Neural cell (in vitro differentiated cells): ENCODE measurements at regions not wholly inside any gene's neighbourhood (a gene's known extent, or its start where the extent isn't known, plus 50 kb on each side); places are given as distances from the start of the nearest gene placed in this dataset.

ENCODE experiments used
- H2AFZ ChIP-seq: fragments of 200-600, 300-800 bp; sonication (generic), shearing (Covaris generic); 2 replicates; pipeline ENCODE4 v1.6.0; 2014; ENCODE audit warnings: low read depth, mild to moderate bottlenecking, antibody characterized with exemption, low read length, moderate library complexity
- H3F3A ChIP-seq: fragments of 200-600 bp; shearing (Covaris generic); 2 replicates; pipeline ENCODE4 v1.6.1; 2016; ENCODE audit warnings: mild to moderate bottlenecking, moderate library complexity, mixed read lengths, antibody characterized with exemption, low read length; ENCODE audit not compliant: insufficient read depth, poor library complexity, severe bottlenecking
- H3K27ac ChIP-seq: fragments of 200-600, 300-800 bp; sonication (generic), shearing (Covaris generic); 2 replicates; pipeline ENCODE4 v1.5.1; 2014; ENCODE audit warnings: mild to moderate bottlenecking, low read length, moderate library complexity
- H3K27me3 ChIP-seq: fragments of 300-800, 200-600 bp; sonication (generic), shearing (Covaris generic); 2 replicates; pipeline ENCODE4 v1.6.0; 2014; ENCODE audit warnings: mild to moderate bottlenecking, low read depth, low read length, moderate library complexity; ENCODE audit not compliant: insufficient read depth
- H3K36me3 ChIP-seq: fragments of 300-800, 200-600 bp; sonication (generic), shearing (Covaris generic); 2 replicates; pipeline ENCODE4 v1.5.1; 2014; ENCODE audit warnings: mild to moderate bottlenecking, antibody characterized with exemption, low read length, moderate library complexity; ENCODE audit not compliant: insufficient read depth
- H3K4me2 ChIP-seq: fragments of 300-800, 200-600 bp; sonication (generic), shearing (Covaris generic); 2 replicates; pipeline ENCODE4 v1.6.0; 2014; ENCODE audit warnings: mild to moderate bottlenecking, low read length
- H3K4me3 ChIP-seq: fragments of 300-800, 200-600 bp; sonication (generic), shearing (Covaris generic); 2 replicates; pipeline ENCODE4 v1.5.1; 2014; ENCODE audit warnings: mild to moderate bottlenecking, low read length, moderate library complexity
- H3K79me2 ChIP-seq: fragments of 200-600 bp; shearing (Covaris generic); replicated peaks from 2 replicates; pipeline ENCODE4 v1.6.0; 2014; ENCODE audit warnings: mild to moderate bottlenecking, low read length, moderate library complexity; ENCODE audit not compliant: insufficient read depth
- H3K9ac ChIP-seq: fragments of 300-800, 200-600 bp; sonication (generic), shearing (Covaris generic); 2 replicates; pipeline ENCODE4 v1.6.1; 2016; ENCODE audit warnings: mild to moderate bottlenecking, low read length, mixed read lengths
- H3K9me2 ChIP-seq: fragments of 200-600 bp; shearing (Covaris generic); 2 replicates; pipeline ENCODE4 v1.6.1; 2016; ENCODE audit warnings: mild to moderate bottlenecking, low read length, mixed read lengths; ENCODE audit not compliant: insufficient read depth
- H3K9me3 ChIP-seq: fragments of 200-600, 300-800 bp; sonication (generic), shearing (Covaris generic); 2 replicates; pipeline ENCODE4 v1.6.1; 2016; ENCODE audit warnings: mild to moderate bottlenecking, mixed run types, low read length, moderate library complexity, mixed read lengths
- H4K20me1 ChIP-seq: fragments of 200-600 bp; shearing (Covaris generic); 2 replicates; pipeline ENCODE4 v1.6.1; 2016; ENCODE audit warnings: mild to moderate bottlenecking, mixed run types; ENCODE audit not compliant: insufficient read depth
- EP300 ChIP-seq: fragments of 450-650 bp; conservative IDR thresholded peaks from 2 replicates; pipeline ENCODE4 v1.6.1; 2014; ENCODE audit warnings: antibody characterized with exemption, mild to moderate bottlenecking, moderate library complexity; ENCODE audit not compliant: poor library complexity, severe bottlenecking
- EZH2 ChIP-seq: fragments of 200-600, 300-800 bp; shearing (Covaris generic), sonication (generic); IDR thresholded peaks from 2 replicates; pipeline ENCODE4 v1.6.1; 2014; ENCODE audit warnings: antibody characterized with exemption, low read length, borderline replicate concordance, mild to moderate bottlenecking; ENCODE audit not compliant: insufficient read depth, poor library complexity, severe bottlenecking
- MXI1 ChIP-seq: fragments of 450-650 bp; conservative IDR thresholded peaks from 2 replicates; pipeline ENCODE4 v1.6.1; 2014; ENCODE audit warnings: antibody characterized with exemption, mild to moderate bottlenecking; ENCODE audit not compliant: poor library complexity, severe bottlenecking
- POLR2AphosphoS5 ChIP-seq: IDR thresholded peaks from 2 replicates; pipeline ENCODE4 v1.6.1; 2012
- RAD21 ChIP-seq: fragments of 450-650 bp; conservative IDR thresholded peaks from 2 replicates; pipeline ENCODE4 v1.6.1; 2014; ENCODE audit warnings: antibody characterized with exemption, mild to moderate bottlenecking, moderate library complexity
- SMC3 ChIP-seq: fragments of 450-650 bp; conservative IDR thresholded peaks from 2 replicates; pipeline ENCODE4 v1.6.1; 2014; ENCODE audit warnings: antibody characterized with exemption, mild to moderate bottlenecking, moderate library complexity; ENCODE audit not compliant: poor library complexity
- TAF1 ChIP-seq: IDR thresholded peaks from 2 replicates; pipeline ENCODE4 v1.6.1; 2012; ENCODE audit warnings: low read depth
- TF ChIP-seq, protein P1 (sequence below): fragments of 450-650 bp; IDR thresholded peaks from 2 replicates; pipeline ENCODE4 v1.5.1; 2014; ENCODE audit warnings: antibody characterized with exemption, mild to moderate bottlenecking, moderate library complexity; ENCODE audit not compliant: poor library complexity, severe bottlenecking
- TF ChIP-seq, protein P2 (sequence below): IDR thresholded peaks from 2 replicates; pipeline ENCODE4 v1.6.1; 2012; ENCODE audit warnings: borderline replicate concordance

DNA sequence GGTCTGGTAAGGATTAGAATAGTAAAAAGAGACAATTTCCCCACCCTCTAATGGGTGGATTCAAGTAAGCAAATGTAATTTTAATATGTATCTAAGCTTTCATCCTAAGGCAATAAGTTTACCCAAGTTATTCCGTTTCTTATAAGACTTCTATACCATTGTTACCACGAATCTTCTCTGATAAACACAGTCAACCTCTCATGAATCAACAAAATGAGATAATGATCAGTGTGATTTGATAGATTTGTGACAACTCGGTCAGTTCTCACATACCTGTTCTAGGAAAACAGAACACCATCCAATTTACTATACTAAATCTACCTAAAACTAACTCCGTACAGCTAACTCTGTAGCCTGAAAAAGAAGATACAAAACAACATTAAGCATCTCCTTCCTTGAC lies 342.1 kb downstream of the TBL1XR1 start:
- H3K4me2 ChIP-seq, result no peak overlapping the region
- no peak overlapping the region for H2AFZ ChIP-seq
- no peaks in the 10 kb centered on the region for H4K20me1 ChIP-seq
- no peaks in the 10 kb centered on the region for H3K9me3 ChIP-seq
- H3K27ac ChIP-seq, result no peak overlapping the region
- no peaks in the 10 kb centered on the region for H3K9me2 ChIP-seq
- H3F3A ChIP-seq, result no peaks in the 10 kb centered on the region
- H3K27me3 ChIP-seq, result no peaks in the 10 kb centered on the region
- no peak overlapping the region for H3K4me3 ChIP-seq
- no peak overlapping the region for H3K9ac ChIP-seq
- H3K79me2 ChIP-seq, result no peaks in the 10 kb centered on the region
- H3K36me3 ChIP-seq, result no peaks in the 10 kb centered on the region
- no peak for TF ChIP-seq POLR2AphosphoS5

DNA sequence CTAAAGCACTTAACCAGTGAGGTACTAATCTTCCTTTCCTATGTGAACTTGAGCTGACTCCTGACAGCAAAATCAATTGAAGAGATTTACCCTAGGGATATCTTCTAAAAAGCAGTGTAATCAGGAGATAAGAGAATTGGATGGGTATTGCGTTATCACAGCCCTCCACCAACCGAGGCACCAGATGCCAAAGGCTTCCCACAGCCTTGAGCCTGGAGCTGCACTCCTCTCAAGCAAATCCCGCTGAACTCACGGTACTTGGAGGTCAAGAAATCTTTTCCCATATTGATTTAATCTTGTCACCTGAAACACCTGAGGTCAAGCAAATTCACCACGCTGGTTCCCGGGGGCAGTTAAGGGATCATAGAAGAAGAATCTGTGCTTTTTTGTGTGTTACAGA lies 346.8 kb downstream of the TBL1XR1 start:
- Histone ChIP-seq H3K4me2 (no peak overlapping the region), H3K4me3 (no peak overlapping the region), H3K9me2 (no peaks in the 10 kb centered on the region), H3K27me3 (no peaks in the 10 kb centered on the region), H3K9ac (no peak overlapping the region), H3F3A (no peaks in the 10 kb centered on the region), H3K27ac (no peak overlapping the region), H3K9me3 (no peaks in the 10 kb centered on the region), H4K20me1 (no peaks in the 10 kb centered on the region), H3K36me3 (no peaks in the 10 kb centered on the region), H3K79me2 (no peaks in the 10 kb centered on the region), H2AFZ (no peak overlapping the region)
- TF ChIP-seq RAD21 (no peak), SMC3 (no peak), EP300 (no peak), MXI1 (no peak), EZH2 (no peak), POLR2AphosphoS5 (no peak), TAF1 (no peak)
- TF ChIP-seq, protein P1, sequence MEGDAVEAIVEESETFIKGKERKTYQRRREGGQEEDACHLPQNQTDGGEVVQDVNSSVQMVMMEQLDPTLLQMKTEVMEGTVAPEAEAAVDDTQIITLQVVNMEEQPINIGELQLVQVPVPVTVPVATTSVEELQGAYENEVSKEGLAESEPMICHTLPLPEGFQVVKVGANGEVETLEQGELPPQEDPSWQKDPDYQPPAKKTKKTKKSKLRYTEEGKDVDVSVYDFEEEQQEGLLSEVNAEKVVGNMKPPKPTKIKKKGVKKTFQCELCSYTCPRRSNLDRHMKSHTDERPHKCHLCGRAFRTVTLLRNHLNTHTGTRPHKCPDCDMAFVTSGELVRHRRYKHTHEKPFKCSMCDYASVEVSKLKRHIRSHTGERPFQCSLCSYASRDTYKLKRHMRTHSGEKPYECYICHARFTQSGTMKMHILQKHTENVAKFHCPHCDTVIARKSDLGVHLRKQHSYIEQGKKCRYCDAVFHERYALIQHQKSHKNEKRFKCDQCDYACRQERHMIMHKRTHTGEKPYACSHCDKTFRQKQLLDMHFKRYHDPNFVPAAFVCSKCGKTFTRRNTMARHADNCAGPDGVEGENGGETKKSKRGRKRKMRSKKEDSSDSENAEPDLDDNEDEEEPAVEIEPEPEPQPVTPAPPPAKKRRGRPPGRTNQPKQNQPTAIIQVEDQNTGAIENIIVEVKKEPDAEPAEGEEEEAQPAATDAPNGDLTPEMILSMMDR, result no peak
- TF ChIP-seq, protein P2, sequence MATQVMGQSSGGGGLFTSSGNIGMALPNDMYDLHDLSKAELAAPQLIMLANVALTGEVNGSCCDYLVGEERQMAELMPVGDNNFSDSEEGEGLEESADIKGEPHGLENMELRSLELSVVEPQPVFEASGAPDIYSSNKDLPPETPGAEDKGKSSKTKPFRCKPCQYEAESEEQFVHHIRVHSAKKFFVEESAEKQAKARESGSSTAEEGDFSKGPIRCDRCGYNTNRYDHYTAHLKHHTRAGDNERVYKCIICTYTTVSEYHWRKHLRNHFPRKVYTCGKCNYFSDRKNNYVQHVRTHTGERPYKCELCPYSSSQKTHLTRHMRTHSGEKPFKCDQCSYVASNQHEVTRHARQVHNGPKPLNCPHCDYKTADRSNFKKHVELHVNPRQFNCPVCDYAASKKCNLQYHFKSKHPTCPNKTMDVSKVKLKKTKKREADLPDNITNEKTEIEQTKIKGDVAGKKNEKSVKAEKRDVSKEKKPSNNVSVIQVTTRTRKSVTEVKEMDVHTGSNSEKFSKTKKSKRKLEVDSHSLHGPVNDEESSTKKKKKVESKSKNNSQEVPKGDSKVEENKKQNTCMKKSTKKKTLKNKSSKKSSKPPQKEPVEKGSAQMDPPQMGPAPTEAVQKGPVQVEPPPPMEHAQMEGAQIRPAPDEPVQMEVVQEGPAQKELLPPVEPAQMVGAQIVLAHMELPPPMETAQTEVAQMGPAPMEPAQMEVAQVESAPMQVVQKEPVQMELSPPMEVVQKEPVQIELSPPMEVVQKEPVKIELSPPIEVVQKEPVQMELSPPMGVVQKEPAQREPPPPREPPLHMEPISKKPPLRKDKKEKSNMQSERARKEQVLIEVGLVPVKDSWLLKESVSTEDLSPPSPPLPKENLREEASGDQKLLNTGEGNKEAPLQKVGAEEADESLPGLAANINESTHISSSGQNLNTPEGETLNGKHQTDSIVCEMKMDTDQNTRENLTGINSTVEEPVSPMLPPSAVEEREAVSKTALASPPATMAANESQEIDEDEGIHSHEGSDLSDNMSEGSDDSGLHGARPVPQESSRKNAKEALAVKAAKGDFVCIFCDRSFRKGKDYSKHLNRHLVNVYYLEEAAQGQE, result no peak

DNA sequence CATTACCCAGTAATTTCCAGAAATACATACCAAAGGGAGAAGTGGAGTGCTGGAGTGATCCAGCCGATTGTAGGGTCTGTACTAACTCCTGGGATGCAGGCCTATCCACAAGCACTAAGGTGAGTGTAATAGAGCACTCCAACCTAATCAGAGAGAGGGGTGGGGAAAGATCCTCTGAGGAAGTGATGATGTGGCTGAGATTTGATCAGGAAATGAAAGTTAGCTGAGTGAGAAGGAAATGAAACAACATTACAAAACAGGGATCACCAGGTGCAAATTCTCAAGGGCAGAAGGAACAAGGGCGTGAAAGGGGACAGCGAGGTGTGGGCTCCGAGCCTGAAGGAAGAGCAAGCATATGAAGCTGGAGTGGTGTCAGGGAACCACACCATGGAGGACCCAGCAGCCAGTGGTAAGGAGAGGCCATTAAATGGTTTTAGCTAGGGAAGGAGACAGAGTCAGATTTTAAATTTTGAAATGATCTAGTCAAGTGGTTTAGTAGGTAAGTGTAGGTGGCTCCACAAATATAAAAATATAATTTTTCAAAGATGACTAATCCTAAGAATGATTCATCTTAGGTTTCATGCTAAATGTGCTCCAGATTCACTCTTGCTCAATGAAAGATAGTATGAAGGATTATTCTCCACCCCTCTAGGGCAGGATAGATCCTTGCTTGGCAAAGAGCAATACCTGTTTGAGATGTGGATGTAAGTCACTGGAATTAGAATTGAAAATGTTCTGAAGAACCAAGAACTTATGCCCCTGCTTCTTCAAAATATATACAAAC lies 348.7 kb downstream of the TBL1XR1 start:
- Histone ChIP-seq H3K27me3 (no peaks in the 10 kb centered on the region), H3K9me3 (no peaks in the 10 kb centered on the region), H4K20me1 (no peaks in the 10 kb centered on the region), H3K9ac (no peak overlapping the region), H3F3A (no peaks in the 10 kb centered on the region), H3K9me2 (no peaks in the 10 kb centered on the region), H3K4me2 (no peak overlapping the region), H2AFZ (no peak overlapping the region), H3K4me3 (no peak overlapping the region), H3K79me2 (no peaks in the 10 kb centered on the region), H3K27ac (no peak overlapping the region), H3K36me3 (no peaks in the 10 kb centered on the region)
- TF ChIP-seq POLR2AphosphoS5 (no peak), RAD21 (no peak), MXI1 (no peak), SMC3 (no peak), EP300 (no peak), TAF1 (no peak), EZH2 (no peak)
- TF ChIP-seq, protein P1, result no peak
- TF ChIP-seq, protein P2, result no peak
